GM10266 (cell line): ENCODE measurements at regions not wholly inside any gene's neighbourhood (a gene's known extent, or its start where the extent isn't known, plus 50 kb on each side); places are given as distances from the start of the nearest gene placed in this dataset.
"Not testable (repeated sequence)": the region's sequence is repeated elsewhere in the genome, so short reads cannot be mapped to it uniquely, and the experiment has no call there.

Experiments
- DNase-seq: peaks from one replicate; pipeline ENCODE4 v3.0.0; 2012; ENCODE audit errors: extremely low spot score
- TF ChIP-seq, protein P1 (sequence below): IDR thresholded peaks from 2 replicates; pipeline ENCODE4 v1.5.1; 2012; ENCODE audit warnings: mild to moderate bottlenecking, low read depth; ENCODE audit not compliant: control insufficient read depth, insufficient read depth; ENCODE audit errors: missing control alignments

DNA sequence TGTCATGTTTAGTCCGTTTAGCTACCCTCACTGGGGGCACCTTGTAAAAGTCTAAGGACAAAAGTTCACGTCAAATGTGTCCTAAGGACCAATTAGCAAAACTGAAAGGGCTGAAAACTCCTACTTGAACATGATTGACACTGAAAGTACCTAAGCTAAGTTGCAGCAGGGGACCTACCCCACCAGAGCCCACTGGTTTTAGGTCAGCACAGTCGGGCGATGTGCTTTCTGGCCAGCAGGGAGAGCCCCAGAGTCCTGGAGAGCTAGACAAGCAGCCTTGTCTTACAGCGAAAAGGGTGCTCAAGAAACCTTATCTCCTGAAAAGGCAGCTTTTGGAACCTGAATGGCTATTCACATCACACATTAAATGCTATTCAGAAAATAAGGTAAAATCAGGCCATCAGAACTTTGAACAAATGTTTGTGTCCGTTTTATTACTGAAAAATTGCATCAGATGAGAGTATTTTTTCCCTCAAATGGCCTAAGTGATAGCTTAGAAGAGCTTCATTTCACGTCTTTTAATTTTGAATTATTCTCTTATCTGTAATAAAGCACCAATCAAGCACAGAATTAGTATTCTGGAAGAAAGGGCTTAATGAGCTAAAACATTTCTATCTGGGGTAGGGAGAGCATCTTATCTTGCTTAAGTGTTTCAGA lies 52.2 kb upstream of the MKI67 start:
- no peak for DNase-seq
- TF ChIP-seq, protein P1, sequence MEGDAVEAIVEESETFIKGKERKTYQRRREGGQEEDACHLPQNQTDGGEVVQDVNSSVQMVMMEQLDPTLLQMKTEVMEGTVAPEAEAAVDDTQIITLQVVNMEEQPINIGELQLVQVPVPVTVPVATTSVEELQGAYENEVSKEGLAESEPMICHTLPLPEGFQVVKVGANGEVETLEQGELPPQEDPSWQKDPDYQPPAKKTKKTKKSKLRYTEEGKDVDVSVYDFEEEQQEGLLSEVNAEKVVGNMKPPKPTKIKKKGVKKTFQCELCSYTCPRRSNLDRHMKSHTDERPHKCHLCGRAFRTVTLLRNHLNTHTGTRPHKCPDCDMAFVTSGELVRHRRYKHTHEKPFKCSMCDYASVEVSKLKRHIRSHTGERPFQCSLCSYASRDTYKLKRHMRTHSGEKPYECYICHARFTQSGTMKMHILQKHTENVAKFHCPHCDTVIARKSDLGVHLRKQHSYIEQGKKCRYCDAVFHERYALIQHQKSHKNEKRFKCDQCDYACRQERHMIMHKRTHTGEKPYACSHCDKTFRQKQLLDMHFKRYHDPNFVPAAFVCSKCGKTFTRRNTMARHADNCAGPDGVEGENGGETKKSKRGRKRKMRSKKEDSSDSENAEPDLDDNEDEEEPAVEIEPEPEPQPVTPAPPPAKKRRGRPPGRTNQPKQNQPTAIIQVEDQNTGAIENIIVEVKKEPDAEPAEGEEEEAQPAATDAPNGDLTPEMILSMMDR = peak; percentile 48

DNA sequence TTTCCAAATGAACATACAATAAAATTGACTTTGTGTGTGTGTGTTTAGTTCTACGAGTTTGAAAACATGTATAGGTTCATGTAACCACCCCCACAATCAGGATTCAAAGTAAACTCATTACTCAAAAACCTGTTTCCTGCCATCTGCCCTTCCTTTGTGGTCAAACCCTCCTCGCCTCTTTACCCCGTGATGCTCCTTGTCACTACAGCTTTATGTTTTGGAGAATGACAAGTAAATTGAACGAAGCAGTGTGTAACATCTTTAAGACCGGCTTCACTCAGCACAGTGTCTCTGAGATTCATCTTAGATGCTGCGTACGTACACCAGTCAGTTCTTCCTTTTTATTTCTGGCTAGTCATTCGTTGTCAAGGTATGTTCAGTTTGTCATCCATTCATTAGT lies 54.6 kb upstream of the MKI67 start:
- DNase-seq = no peak
- TF ChIP-seq, protein P1 = no peak

DNA sequence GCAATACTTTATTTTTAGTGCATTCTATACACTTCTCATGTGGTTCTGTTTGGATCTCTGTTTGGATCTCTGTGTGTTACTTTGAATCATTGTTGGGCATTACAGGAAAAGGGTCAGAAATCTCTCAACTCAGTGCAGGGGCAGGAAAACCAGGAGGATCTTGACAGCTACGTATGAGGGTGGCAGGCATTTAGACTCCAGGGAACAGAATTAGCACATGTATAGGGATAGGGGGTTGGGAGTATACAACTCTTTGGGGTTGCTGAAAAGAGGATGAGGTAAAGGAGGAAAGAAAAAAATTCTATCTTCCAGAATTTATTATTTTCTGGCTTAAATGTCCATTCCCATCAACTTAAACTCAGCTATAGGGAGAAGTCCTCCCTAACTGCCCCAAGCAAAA lies 59.4 kb upstream of the MKI67 start:
- TF ChIP-seq, protein P1 = no peak

DNA sequence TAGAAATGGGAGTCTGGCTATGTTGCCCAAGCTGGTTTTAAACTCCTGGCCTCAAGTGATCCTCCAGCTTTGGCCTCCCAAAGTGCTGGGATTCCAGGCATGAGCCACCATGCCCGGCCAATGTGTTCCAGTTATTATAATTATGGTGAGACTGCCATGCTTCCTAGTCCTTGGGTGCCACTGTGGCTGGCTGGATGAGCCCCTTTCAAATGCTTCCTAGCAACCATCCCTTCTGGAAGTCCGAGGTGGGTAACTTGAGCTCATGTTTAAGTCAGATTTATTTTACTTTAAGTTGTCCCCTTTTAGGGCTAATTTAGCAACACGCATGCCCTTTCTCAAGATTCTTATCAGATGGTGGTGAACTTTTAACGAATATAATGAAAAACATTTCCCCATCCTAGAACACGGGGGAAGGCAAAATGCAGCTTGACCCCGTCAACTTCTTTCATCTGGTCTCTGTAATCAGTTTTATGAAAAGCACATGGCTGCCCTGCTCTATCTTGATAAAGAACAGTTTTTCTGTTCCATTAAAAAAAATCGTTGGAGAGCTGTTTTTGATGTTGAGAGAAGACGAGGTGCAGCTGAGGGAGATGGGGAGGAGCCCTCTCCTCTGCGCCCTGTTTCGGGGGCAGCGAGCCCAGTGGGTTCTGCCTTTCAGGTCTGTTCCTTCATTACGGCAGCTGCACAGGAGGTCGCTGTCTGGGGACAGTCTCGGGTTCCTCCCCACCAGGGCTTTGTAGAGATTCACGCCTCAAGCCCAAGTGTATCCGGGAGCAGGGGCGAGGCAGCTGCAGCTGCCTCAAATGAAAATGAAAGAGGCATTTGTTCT lies 61.0 kb upstream of the MKI67 start:
- DNase-seq = no peak
- TF ChIP-seq, protein P1 = no peak

More for the DNA sequence above, 59.4 kb upstream of the MKI67 start:
- DNase-seq = no peak

DNA sequence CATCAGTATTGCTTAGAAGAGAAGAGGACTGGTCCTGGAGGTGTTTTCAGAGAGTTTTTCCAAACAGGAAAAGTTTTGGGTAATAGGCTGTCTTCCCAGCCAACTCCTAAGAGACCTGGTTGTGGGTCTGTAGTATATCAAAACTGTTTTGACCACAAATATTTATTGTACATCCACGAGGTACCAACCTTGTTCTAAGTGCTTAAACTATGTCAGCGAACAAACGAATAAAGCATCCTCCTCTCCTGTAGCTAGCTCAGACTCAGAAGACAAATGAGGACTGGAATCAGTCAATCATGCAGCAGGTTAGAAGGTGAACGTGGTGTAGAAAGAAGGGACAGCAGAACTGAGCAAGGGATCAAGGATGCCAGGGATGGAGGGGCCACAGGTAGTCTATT lies 61.6 kb upstream of the MKI67 start:
- no peak for DNase-seq
- TF ChIP-seq, protein P1 = no peak

DNA sequence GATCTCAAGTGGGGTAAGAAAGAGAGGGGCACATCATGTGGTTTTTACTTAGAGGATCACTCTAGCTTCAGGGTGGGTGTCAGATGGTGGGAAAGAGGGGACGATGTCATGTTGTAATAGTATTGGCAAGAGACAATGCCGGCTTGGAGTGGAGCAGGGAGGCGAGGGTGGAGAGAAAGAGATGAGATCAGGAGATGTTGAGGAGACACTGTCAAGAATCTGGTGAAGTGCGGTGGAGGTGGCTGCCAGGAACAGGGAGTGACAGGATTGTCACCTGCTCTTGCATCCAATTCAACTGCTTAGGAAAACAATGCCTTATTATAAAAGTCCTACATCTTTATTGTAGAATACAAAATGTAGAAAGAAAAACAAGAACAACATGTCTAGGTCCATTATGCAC lies 63.0 kb upstream of the MKI67 start:
- DNase-seq = no peak
- TF ChIP-seq, protein P1 = no peak

DNA sequence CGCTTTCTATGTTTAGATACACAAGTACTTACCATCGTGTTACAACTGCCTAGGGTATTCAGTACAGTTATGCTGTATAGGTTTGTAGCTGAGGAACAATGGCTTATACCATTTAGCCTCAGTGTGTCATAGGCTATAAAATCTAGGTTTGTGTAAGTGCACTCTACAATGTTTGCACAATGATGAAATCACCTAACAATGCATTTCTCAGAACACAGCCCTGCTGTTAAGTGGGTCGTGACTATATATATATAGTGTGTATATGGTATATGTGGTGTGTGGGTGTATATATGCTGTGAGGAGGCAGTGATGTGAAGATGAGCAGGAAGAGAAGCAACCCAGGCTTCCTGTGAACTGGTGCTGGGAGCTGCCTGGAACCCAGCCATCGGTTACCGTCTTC lies 65.6 kb upstream of the MKI67 start:
- TF ChIP-seq, protein P1 = no peak
- no peak for DNase-seq

DNA sequence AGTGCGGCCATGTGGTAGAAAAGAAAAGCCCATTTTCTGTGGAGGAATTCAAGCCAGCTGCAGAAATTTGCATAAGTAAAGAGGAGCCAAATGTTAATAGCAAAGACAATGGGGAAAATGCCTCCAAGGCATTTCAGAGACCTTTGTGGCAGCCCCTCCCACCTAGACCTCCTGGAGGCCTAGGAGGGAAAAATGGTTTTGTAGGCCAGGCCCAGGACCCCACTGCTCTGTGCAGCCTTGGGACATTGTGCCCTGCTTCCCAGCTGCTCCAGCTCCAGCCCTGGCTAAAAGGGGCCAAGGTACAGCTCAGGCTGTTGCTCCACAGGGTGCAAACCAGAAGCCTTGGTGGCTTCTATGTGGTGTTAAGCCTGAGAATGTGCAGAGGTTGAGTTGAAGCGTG lies 75.6 kb upstream of the MKI67 start:
- DNase-seq = not testable (repeated sequence)
